ENCODE measurements at regions not wholly inside any gene's neighbourhood (a gene's known extent, or its start where the extent isn't known, plus 50 kb on each side); places are given as distances from the start of the nearest gene placed in this dataset.

DNA sequence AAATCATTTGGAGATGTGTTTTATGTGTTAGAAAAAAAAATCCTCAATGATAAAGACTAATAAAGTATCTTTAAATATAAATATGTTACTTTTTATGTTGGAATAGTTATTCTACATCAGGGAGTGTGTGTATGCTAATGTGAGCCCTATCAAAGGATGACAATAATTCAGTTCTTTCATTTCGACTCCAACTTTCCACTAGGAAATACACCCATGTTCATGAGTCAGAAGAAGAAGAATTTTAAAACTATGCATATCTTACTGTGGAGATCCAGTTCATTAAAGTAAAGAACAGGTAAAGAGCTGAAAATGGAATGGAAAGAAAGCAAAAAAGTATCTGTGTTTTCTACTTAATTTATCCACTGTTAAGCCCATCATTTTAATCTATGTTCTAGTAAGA, 399.8 kb downstream of the KCNJ2 start (continued):
- TF ChIP-seq CREB1 (CRISPR knock-in tag; IDR thresholded peaks at IDR 0.05; ENCODE audit: low read depth) (no peak), POLR2AphosphoS5 (IDR thresholded peaks at IDR 0.05; ENCODE audit: low read depth) (no peak), NANOG (IDR thresholded peaks at IDR 0.05; ENCODE audit: borderline replicate concordance) (no peak), EZH2phosphoT487 (IDR thresholded peaks at IDR 0.05; ENCODE audit: unreplicated experiment) (no peak)

DNA sequence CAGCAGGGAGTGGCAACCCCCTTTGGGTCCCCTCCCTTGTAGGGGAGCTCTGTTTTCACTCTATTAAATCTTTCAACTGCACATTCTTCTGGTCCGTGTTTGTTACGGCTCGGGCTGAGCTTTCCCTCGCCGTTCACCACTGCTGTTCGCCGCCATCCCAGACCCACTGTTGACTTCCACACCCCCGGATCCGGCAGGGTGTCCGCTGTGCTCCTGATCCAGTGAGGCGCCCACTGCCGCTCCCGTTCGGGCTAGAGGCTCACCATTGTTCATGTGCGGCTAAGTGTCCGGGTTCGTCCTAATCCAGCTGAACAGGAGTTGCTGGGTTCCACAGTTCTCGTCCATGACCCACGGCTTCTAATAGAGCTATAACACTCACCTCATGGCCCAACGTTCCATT, 408.1 kb downstream of the KCNJ2 start:
- Histone ChIP-seq H2AFZ (no peak overlapping the region), H3K4me2 (no peak overlapping the region), H3K4me3 (no peak overlapping the region), H3K4me1 (ENCODE audit: insufficient read depth) (no peaks in the 10 kb centered on the region), H3K36me3 (ENCODE audit: insufficient read depth) (no peaks in the 10 kb centered on the region), H3K27me3 (ENCODE audit: insufficient read depth) (no peaks in the 10 kb centered on the region), H3K79me2 (replicated peaks; ENCODE audit: insufficient read depth) (no peaks in the 10 kb centered on the region), H3K27ac (ENCODE audit: low read depth) (no peak overlapping the region), H4K20me1 (replicated peaks; ENCODE audit: insufficient read depth) (no peaks in the 10 kb centered on the region), H3F3A (replicated peaks; ENCODE audit: low read depth) (no peaks in the 10 kb centered on the region), H3K9me2 (ENCODE audit: insufficient read depth) (0 out of 2 replicates have a peak, but pooled peaks cover 4% of the 10 kb centered on the region)
- DNase-seq (ENCODE audit: low spot score) (no peak), ATAC-seq (no peak)
- H3K4me3 Mint-ChIP-seq = no peak overlapping the region
- H3K36me3 Mint-ChIP-seq (ENCODE audit: low read depth) = no peaks in the 10 kb centered on the region
- no peak overlapping the region for H3K27ac Mint-ChIP-seq
- TF ChIP-seq, protein P1, sequence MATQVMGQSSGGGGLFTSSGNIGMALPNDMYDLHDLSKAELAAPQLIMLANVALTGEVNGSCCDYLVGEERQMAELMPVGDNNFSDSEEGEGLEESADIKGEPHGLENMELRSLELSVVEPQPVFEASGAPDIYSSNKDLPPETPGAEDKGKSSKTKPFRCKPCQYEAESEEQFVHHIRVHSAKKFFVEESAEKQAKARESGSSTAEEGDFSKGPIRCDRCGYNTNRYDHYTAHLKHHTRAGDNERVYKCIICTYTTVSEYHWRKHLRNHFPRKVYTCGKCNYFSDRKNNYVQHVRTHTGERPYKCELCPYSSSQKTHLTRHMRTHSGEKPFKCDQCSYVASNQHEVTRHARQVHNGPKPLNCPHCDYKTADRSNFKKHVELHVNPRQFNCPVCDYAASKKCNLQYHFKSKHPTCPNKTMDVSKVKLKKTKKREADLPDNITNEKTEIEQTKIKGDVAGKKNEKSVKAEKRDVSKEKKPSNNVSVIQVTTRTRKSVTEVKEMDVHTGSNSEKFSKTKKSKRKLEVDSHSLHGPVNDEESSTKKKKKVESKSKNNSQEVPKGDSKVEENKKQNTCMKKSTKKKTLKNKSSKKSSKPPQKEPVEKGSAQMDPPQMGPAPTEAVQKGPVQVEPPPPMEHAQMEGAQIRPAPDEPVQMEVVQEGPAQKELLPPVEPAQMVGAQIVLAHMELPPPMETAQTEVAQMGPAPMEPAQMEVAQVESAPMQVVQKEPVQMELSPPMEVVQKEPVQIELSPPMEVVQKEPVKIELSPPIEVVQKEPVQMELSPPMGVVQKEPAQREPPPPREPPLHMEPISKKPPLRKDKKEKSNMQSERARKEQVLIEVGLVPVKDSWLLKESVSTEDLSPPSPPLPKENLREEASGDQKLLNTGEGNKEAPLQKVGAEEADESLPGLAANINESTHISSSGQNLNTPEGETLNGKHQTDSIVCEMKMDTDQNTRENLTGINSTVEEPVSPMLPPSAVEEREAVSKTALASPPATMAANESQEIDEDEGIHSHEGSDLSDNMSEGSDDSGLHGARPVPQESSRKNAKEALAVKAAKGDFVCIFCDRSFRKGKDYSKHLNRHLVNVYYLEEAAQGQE (IDR thresholded peaks at IDR 0.05; ENCODE audit: unreplicated experiment) = no peak
- TF ChIP-seq, protein P2, sequence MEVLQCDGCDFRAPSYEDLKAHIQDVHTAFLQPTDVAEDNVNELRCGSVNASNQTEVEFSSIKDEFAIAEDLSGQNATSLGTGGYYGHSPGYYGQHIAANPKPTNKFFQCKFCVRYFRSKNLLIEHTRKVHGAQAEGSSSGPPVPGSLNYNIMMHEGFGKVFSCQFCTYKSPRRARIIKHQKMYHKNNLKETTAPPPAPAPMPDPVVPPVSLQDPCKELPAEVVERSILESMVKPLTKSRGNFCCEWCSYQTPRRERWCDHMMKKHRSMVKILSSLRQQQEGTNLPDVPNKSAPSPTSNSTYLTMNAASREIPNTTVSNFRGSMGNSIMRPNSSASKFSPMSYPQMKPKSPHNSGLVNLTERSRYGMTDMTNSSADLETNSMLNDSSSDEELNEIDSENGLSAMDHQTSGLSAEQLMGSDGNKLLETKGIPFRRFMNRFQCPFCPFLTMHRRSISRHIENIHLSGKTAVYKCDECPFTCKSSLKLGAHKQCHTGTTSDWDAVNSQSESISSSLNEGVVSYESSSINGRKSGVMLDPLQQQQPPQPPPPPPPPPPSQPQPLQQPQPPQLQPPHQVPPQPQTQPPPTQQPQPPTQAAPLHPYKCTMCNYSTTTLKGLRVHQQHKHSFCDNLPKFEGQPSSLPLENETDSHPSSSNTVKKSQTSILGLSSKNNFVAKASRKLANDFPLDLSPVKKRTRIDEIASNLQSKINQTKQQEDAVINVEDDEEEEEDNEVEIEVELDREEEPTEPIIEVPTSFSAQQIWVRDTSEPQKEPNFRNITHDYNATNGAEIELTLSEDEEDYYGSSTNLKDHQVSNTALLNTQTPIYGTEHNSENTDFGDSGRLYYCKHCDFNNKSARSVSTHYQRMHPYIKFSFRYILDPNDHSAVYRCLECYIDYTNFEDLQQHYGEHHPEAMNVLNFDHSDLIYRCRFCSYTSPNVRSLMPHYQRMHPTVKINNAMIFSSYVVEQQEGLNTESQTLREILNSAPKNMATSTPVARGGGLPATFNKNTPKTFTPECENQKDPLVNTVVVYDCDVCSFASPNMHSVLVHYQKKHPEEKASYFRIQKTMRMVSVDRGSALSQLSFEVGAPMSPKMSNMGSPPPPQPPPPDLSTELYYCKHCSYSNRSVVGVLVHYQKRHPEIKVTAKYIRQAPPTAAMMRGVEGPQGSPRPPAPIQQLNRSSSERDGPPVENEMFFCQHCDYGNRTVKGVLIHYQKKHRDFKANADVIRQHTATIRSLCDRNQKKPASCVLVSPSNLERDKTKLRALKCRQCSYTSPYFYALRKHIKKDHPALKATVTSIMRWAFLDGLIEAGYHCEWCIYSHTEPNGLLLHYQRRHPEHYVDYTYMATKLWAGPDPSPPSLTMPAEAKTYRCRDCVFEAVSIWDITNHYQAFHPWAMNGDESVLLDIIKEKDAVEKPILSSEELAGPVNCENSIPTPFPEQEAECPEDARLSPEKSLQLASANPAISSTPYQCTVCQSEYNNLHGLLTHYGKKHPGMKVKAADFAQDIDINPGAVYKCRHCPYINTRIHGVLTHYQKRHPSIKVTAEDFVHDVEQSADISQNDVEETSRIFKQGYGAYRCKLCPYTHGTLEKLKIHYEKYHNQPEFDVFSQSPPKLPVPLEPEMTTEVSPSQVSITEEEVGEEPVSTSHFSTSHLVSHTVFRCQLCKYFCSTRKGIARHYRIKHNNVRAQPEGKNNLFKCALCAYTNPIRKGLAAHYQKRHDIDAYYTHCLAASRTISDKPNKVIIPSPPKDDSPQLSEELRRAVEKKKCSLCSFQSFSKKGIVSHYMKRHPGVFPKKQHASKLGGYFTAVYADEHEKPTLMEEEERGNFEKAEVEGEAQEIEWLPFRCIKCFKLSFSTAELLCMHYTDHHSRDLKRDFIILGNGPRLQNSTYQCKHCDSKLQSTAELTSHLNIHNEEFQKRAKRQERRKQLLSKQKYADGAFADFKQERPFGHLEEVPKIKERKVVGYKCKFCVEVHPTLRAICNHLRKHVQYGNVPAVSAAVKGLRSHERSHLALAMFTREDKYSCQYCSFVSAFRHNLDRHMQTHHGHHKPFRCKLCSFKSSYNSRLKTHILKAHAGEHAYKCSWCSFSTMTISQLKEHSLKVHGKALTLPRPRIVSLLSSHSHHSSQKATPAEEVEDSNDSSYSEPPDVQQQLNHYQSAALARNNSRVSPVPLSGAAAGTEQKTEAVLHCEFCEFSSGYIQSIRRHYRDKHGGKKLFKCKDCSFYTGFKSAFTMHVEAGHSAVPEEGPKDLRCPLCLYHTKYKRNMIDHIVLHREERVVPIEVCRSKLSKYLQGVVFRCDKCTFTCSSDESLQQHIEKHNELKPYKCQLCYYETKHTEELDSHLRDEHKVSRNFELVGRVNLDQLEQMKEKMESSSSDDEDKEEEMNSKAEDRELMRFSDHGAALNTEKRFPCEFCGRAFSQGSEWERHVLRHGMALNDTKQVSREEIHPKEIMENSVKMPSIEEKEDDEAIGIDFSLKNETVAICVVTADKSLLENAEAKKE (CRISPR knock-in tag; IDR thresholded peaks at IDR 0.05) = no peak
- TF ChIP-seq EZH2 (IDR thresholded peaks at IDR 0.05; ENCODE audit: low read depth, unreplicated experiment) (no peak), STAT1 (IDR thresholded peaks at IDR 0.05; ENCODE audit: unreplicated experiment) (no peak), EZH2phosphoT487 (IDR thresholded peaks at IDR 0.05; ENCODE audit: unreplicated experiment) (no peak), ZNF114 (CRISPR knock-in tag; IDR thresholded peaks at IDR 0.05) (no peak), ZNF331 (CRISPR knock-in tag; IDR thresholded peaks at IDR 0.05; ENCODE audit: low read depth) (no peak)
- TF ChIP-seq, protein P3, sequence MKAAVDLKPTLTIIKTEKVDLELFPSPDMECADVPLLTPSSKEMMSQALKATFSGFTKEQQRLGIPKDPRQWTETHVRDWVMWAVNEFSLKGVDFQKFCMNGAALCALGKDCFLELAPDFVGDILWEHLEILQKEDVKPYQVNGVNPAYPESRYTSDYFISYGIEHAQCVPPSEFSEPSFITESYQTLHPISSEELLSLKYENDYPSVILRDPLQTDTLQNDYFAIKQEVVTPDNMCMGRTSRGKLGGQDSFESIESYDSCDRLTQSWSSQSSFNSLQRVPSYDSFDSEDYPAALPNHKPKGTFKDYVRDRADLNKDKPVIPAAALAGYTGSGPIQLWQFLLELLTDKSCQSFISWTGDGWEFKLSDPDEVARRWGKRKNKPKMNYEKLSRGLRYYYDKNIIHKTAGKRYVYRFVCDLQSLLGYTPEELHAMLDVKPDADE (IDR thresholded peaks at IDR 0.05) = no peak
- 0 out of 3 replicates have a peak, but pooled peaks cover 7% of the 10 kb centered on the region for H3K4me1 Mint-ChIP-seq
- no peaks in the 10 kb centered on the region for H3K9me3 Mint-ChIP-seq
- H3K27me3 Mint-ChIP-seq (ENCODE audit: insufficient read depth, low read depth, poor library complexity) = no peaks in the 10 kb centered on the region

Measured in GM23338 (cell line).